T47D (cell line): ENCODE measurements at regions not wholly inside any gene's neighbourhood (a gene's known extent, or its start where the extent isn't known, plus 50 kb on each side); places are given as distances from the start of the nearest gene placed in this dataset.
A peak's percentile ranks its signal among the peaks of the same experiment; 100 is the strongest.

Experiments used
- DNase-seq, 2 experiments: peaks; one replicate each; pipeline versions ENCODE4 v3.0.0 to v3.0.0-alpha.2; 2011 to 2012; ENCODE audit warnings: low read depth in 1 of 2, low spot score in 1 of 2
- JUND ChIP-seq: IDR thresholded peaks from 2 replicates; pipeline ENCODE4 v1.6.1; 2012; ENCODE audit warnings: low read depth
- in situ Hi-C: cut with HindIII; loops from 2 replicates; pipeline ENCODE4 v1.10.0; 2016; ENCODE audit warnings: low sequenced_read_pairs, low pct_unique_long_range_greater_than_20kb

GRCh38 chr14:100416081-100416680, 93.0 kb downstream of the SLC25A47 start:
- DNase-seq, result no peak
- in situ Hi-C loops, result no loop called here
- no peak for TF ChIP-seq JUND

- DNase-seq, result peak; percentile 75 to 76
- no peak for TF ChIP-seq JUND
- in situ Hi-C loops, result no loop called here
Measured at GRCh38 chr14:100416921-100417860, 94.1 kb downstream of the SLC25A47 start.

DNA sequence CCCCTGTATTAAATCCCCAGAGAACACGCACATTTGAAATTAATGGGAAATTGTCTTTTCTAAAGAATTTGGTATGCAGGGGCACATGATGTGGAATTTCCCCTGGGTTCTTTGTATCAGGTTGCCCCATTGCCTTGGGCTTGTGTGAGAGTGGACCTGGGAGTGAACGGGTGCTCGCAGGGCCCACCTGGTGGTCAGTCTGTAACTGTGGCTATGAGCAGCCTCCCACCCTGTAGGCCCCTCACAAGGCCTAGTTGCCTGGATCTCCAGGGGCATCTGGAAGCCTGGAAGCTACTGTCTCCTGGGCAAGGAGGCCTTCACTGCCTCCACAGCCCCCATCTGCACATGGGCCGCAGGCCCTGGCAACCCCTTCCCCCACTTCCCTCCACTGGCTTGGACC, 96.7 kb downstream of the SLC25A47 start:
- no peak for DNase-seq
- TF ChIP-seq JUND, result no peak
- in situ Hi-C loops, result no loop called here

GRCh38 chr14:100421756-100422470, 98.8 kb downstream of the SLC25A47 start:
- no peak for TF ChIP-seq JUND
- in situ Hi-C loops, result no loop called here
- DNase-seq, result no peak

DNA sequence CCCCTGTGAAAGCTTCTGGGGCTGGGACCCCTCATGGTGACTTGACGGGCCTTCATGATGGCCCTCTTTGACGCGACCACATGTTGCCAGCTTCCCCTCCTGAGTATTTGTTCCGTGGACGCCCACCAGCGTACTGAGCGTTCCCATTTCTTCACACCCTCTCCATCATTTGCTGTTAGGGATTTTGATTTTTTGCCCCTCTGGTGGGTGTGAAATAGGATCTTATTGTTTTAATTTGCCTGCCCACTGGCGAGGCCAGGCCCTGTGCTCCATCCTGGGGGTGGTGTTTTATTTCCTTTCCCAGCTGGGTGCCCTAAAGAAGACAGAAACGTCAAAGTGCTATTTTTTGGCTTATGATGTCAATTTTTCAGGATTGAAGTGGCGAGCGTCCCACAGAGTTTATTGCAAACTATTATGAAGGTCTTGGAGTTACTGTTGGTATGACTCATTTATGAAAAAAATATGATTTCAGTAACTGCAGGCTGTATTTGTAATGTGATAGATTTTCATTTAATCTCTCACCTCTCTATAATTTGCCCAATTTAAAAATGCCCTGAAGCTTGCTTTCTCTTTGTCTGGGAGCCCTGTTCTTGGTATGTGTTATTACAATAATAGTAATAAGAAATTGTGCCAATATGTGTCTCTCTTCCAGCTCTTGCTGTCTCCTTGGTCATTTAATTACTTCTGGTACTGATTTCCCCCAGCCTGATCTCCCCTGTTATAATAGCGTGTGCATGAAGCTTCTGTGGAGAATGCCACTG, 99.6 kb downstream of the SLC25A47 start:
- no peak for DNase-seq
- in situ Hi-C loops, result no loop called here
- no peak for TF ChIP-seq JUND

DNA sequence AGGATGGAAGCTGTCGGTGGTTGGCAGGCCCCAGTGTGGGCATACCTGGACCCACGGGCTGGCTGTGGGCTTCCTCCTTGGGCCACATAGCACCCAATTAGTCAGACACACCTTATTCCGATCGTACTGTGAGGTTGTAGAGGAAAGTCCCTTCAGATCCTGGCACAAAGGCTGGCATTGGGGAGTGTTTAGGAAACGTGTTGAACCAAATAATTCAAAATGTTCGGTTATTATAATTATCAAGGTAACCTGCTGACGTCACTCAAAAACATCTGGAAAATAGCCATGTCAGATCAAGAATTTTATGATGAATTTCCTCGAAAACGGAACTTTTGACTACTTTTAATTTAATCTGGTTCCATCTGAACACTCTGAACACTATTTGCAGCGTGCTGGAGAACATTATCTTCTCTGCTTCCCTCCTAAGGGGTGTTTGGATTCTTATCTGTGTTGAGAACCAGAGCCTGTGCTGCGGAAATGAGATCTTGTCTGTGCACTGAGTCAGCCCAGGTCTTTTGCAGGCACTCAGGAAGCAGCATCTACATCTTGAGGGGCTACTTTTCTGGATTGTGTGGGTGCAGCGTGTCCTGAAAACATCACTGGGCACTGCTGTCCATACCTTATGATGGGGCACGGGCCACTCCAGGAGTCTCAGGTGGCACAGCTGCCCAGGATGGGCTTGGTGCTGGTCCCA, 100.3 kb downstream of the SLC25A47 start:
- DNase-seq, result no peak
- no peak for TF ChIP-seq JUND
- in situ Hi-C loops, result no loop called here

DNA sequence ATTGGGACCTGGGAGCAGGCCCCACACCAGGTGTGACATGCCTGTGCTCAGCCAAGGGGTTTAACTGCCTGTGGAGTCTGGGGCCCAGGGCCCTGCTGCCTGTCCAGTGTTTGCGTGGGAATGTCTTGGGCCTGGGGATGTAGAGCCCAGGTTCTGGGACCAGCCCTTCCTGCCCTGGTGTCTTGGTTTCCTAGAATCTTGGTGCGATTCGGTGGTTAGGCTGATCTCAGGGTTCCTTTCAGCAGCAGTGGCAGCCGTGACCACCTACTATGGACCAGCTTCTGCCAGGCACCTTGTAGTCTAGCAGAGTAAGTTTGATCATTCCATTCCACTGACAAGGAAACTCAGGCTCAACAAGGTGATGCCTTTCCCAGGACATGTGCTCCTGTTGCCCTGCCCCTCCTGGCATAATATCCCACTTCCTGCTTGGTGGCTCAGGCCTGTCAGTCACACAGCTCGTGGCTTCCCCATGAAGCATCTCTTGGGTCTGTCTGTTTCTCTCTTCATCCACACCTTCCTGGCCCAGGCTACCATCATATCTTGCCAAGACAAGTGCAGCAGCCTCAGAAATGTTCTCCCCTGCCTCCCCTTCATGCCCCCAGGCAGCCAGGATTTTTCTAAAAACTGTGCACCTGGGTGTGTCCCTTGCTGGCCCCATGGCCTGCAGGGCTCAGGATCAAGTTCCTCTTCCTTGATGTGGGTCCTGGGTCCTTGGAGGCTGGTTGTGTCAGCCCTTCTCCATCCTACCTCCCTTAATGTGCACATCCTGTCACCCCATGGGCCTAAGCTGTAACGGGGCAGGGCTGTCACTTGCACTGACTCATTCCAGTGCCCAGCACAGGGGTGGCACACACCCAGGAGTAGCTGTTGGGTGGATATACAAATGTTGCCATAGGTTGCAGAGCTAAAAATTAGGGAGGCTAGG, 101.6 kb downstream of the SLC25A47 start:
- no peak for TF ChIP-seq JUND
- DNase-seq, result peak in 1 of 2 experiments; percentile 42
- in situ Hi-C loops, result no loop called here

DNA sequence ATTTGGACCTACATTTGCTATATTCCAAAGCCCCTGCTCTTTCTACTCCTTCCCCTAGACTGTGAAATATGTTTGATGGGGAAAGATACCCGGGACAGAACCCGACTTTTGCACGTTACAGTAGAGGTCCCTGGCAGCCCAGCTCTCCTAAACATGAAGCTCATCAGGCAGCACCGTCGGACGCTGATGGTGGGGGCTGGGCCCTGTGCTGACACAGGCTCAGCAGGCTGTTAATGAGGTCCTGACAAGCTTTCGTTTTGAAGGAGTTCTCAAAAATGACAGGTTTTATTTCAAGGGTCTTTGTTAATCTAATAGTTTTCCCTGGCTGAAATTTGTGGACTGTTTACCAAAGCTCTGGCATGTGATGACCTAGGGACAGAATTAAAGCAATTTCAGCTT, 102.3 kb downstream of the SLC25A47 start:
- no peak for DNase-seq
- in situ Hi-C loops, result no loop called here
- no peak for TF ChIP-seq JUND

GRCh38 chr14:100426314-100426713, 103.2 kb downstream of the SLC25A47 start:
- no peak for DNase-seq
- in situ Hi-C loops, result no loop called here
- no peak for TF ChIP-seq JUND

DNA sequence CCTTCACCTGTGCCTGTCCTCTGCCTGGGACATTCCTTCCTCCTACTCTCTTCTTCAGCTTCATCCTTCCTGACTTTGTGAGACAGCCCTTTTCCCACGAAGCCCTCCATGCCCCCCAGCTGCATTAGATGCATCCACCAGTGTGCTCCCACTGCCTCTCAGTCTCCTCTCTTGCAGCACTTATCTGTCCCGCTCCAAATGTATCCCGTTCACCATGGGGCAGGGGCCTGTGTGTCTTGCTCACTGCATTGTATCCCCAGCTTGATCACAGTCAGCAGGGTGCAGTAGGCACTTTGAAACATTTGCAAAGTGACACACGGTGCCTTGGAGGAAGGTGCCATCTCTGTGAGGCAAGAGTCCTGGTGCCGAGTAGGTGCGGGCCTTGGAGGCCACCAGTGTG, 104.0 kb downstream of the SLC25A47 start:
- TF ChIP-seq JUND, result no peak
- in situ Hi-C loops, result no loop called here
- DNase-seq, result no peak

GRCh38 chr14:100428727-100429126, 105.6 kb downstream of the SLC25A47 start:
- no peak for DNase-seq
- in situ Hi-C loops, result no loop called here
- no peak for TF ChIP-seq JUND
